GM11168 (cell line): ENCODE measurements at regions not wholly inside any gene's neighbourhood (a gene's known extent, or its start where the extent isn't known, plus 50 kb on each side); places are given as distances from the start of the nearest gene placed in this dataset.

Experiments used
- in situ Hi-C: fragments of 300-500 bp; cut with MboI; formaldehyde crosslinking; loops from one replicate; pipeline ENCODE4 v1.12.0; 2022; ENCODE audit warnings: low sequenced_read_pairs; ENCODE audit not compliant: unreplicated experiment

- in situ Hi-C loops = no loop called here
Measured at GRCh38 chr2:18913512-18913911, 324.1 kb upstream of the NT5C1B start.

- in situ Hi-C loops = no loop called here
Measured at GRCh38 chr2:18912225-18912888, 323.0 kb upstream of the NT5C1B start.

GRCh38 chr2:18911416-18911815, 322.0 kb upstream of the NT5C1B start:
- in situ Hi-C loops = no loop called here

- in situ Hi-C loops = no loop called here
Measured at GRCh38 chr2:18910843-18911242, 321.5 kb upstream of the NT5C1B start.

GRCh38 chr2:18907937-18908336, 318.6 kb upstream of the NT5C1B start:
- in situ Hi-C loops = no loop called here

- in situ Hi-C loops = no loop called here
Measured at GRCh38 chr2:18907508-18907907, 318.1 kb upstream of the NT5C1B start.

- in situ Hi-C loops = no loop called here
Measured at GRCh38 chr2:18903750-18904149, 314.4 kb upstream of the NT5C1B start.

- in situ Hi-C loops = no loop called here
Measured at GRCh38 chr2:18901242-18901641, 311.9 kb upstream of the NT5C1B start.

GRCh38 chr2:18900691-18901141, 311.3 kb upstream of the NT5C1B start:
- in situ Hi-C loops = no loop called here

- in situ Hi-C loops = no loop called here
Measured at GRCh38 chr2:18899725-18900124, 310.4 kb upstream of the NT5C1B start.

- in situ Hi-C loops = no loop called here
Measured at GRCh38 chr2:18898271-18898670, 308.9 kb upstream of the NT5C1B start.

GRCh38 chr2:18896125-18896764, 306.9 kb upstream of the NT5C1B start:
- in situ Hi-C loops = no loop called here

- in situ Hi-C loops = no loop called here
Measured at GRCh38 chr2:18891600-18892345, 302.4 kb upstream of the NT5C1B start.

- in situ Hi-C loops = no loop called here
Measured at GRCh38 chr2:18889565-18890332, 300.4 kb upstream of the NT5C1B start.

GRCh38 chr2:18885457-18885856, 296.1 kb upstream of the NT5C1B start:
- in situ Hi-C loops = no loop called here

GRCh38 chr2:18883616-18884456, 294.5 kb upstream of the NT5C1B start:
- in situ Hi-C loops = no loop called here

GRCh38 chr2:18871430-18871829, 282.1 kb upstream of the NT5C1B start:
- in situ Hi-C loops = no loop called here

GRCh38 chr2:18870307-18870706, 280.9 kb upstream of the NT5C1B start:
- in situ Hi-C loops = no loop called here

GRCh38 chr2:18861951-18862350, 272.6 kb upstream of the NT5C1B start:
- in situ Hi-C loops = no loop called here

- in situ Hi-C loops = no loop called here
Measured at GRCh38 chr2:18860179-18860578, 270.8 kb upstream of the NT5C1B start.
